HCT116 (cell line): ENCODE measurements at regions not wholly inside any gene's neighbourhood (a gene's known extent, or its start where the extent isn't known, plus 50 kb on each side); places are given as distances from the start of the nearest gene placed in this dataset.

ENCODE experiments used
- ATAC-seq: fragments of 200-7000 bp; cut with Tn5 transposase; 2 replicates; pipeline ENCODE4 v1.9.1; 2020; ENCODE audit warnings: mild to moderate bottlenecking, moderate library complexity
- BruUV-seq: library from RNA; stranded (reverse); fragments of 400-500 nt; replicated peaks from 2 replicates; lab custom pipeline; 2021; lab: Mats Ljungman, UMichigan
- CTCF ChIA-PET: fragments of 300-600 bp; sonication (Branson Sonifier 250); formaldehyde crosslinking; loops from one replicate; lab custom pipeline; 2021; ENCODE audit warnings: antibody characterized with exemption; lab: Charles Lee
- POLR2A ChIA-PET: fragments of 300-600, 350-600 bp; sonication (Branson Sonifier 250); formaldehyde crosslinking; loops from one replicate; lab custom pipeline; 2021; ENCODE audit warnings: antibody characterized with exemption; lab: Charles Lee
- RAD21 ChIA-PET, 2 experiments: fragments of 300-600 bp; sonication (Branson Sonifier 250); formaldehyde crosslinking; loops; one replicate each; lab custom pipeline; 2023; ENCODE audit warnings: low total read pairs in 2 of 2; ENCODE audit not compliant: uncharacterized antibody in 2 of 2, unreplicated experiment in 2 of 2, low non-redundant PET in 1 of 2; lab: Charles Lee
- DNase-seq: peaks from one replicate; pipeline ENCODE4 v3.0.0-alpha.2; 2010; ENCODE audit warnings: low read depth, low spot score
- H2AFZ ChIP-seq: fragments of 200-600 bp; shearing (Covaris generic), sonication (generic); 2 replicates; pipeline ENCODE4 v1.6.1; 2017; ENCODE audit warnings: low read depth, mixed run types, mixed read lengths, antibody characterized with exemption, low read length; ENCODE audit not compliant: poor library complexity, severe bottlenecking
- H3K27ac ChIP-seq: 2 replicates; pipeline ENCODE4 v1.5.1; 2012; ENCODE audit warnings: low read depth, low read length
- H3K27me3 ChIP-seq: fragments of 200-600 bp; sonication (generic); 2 replicates; pipeline ENCODE4 v1.6.1; 2016; ENCODE audit warnings: mixed run types, low read length, mixed read lengths; ENCODE audit not compliant: insufficient read depth
- H3K36me3 ChIP-seq, 2 experiments: fragments of 200-500 bp in 1 of 2; fragments of 200-600 bp in 1 of 2; sonication (Bioruptor generic) in 1 of 2; sonication (generic) in 1 of 2; 2 replicates each; pipeline versions ENCODE4 v1.5.1 to v1.6.1; 2014 to 2016; ENCODE audit warnings: low read length in 2 of 2, inconsistent platforms in 1 of 2, mixed read lengths in 1 of 2, mixed run types in 1 of 2; ENCODE audit not compliant: insufficient read depth in 2 of 2, control insufficient read depth in 1 of 2
- H3K4me1 ChIP-seq, 2 experiments: fragments of 200-600 bp in 1 of 2; sonication (generic) in 1 of 2; 2 replicates each; pipeline versions ENCODE4 v1.5.1 to v1.6.1; 2012 to 2017; ENCODE audit warnings: low read length in 2 of 2, inconsistent platforms in 1 of 2, mild to moderate bottlenecking in 1 of 2, mixed read lengths in 1 of 2, mixed run types in 1 of 2, moderate library complexity in 1 of 2; ENCODE audit not compliant: insufficient read depth in 2 of 2, control insufficient read depth in 1 of 2
- H3K4me2 ChIP-seq: fragments of 200-600 bp; sonication (generic); 2 replicates; pipeline ENCODE4 v1.6.1; 2017; ENCODE audit warnings: mixed run types, low read length, mixed read lengths
- H3K4me3 ChIP-seq, 2 experiments: fragments of 200-600 bp in 1 of 2; sonication (generic) in 1 of 2; replicated peaks in 1 of 2; 2 replicates each; pipeline ENCODE4 v1.5.1; 2011 to 2016; ENCODE audit warnings: low read length in 2 of 2, control low read depth in 1 of 2, low read depth in 1 of 2, mild to moderate bottlenecking in 1 of 2, mixed read lengths in 1 of 2, mixed run types in 1 of 2
- H3K79me2 ChIP-seq: fragments of 200-600 bp; sonication (generic); 2 replicates; pipeline ENCODE4 v1.6.1; 2017; ENCODE audit warnings: mild to moderate bottlenecking, mixed run types, low read length, moderate library complexity, mixed read lengths; ENCODE audit not compliant: insufficient read depth
- H3K9ac ChIP-seq: fragments of 200-600 bp; sonication (generic); 2 replicates; pipeline ENCODE4 v1.6.1; 2016; ENCODE audit warnings: low read length, mixed read lengths
- H3K9me2 ChIP-seq: fragments of 200-600 bp; sonication (generic), shearing (Covaris generic); 2 replicates; pipeline ENCODE4 v1.6.1; 2017; ENCODE audit warnings: mixed run types, mild to moderate bottlenecking, moderate library complexity; ENCODE audit not compliant: insufficient read depth
- H3K9me3 ChIP-seq, 2 experiments: fragments of 200-500 bp in 1 of 2; fragments of 200-600 bp in 1 of 2; sonication (Bioruptor generic) in 1 of 2; sonication (generic) in 1 of 2; 2 replicates each; pipeline ENCODE4 v1.6.1; 2014 to 2017; ENCODE audit warnings: low read length in 2 of 2, mixed read lengths in 2 of 2, inconsistent platforms in 1 of 2, low read depth in 1 of 2, mild to moderate bottlenecking in 1 of 2, mixed run types in 1 of 2, moderate library complexity in 1 of 2; ENCODE audit not compliant: control insufficient read depth in 1 of 2, insufficient read depth in 1 of 2
- H4K20me1 ChIP-seq: fragments of 200-600 bp; sonication (generic), shearing (Covaris generic); 2 replicates; pipeline ENCODE4 v1.6.1; 2017; ENCODE audit warnings: mixed run types, mild to moderate bottlenecking, moderate library complexity; ENCODE audit not compliant: insufficient read depth
- CBX3 ChIP-seq: IDR thresholded peaks from 2 replicates; pipeline ENCODE4 v1.6.1; 2012; ENCODE audit warnings: low read depth
- EGR1 ChIP-seq: IDR thresholded peaks from 2 replicates; pipeline ENCODE4 v1.6.1; 2012; ENCODE audit warnings: low read depth
- ELF1 ChIP-seq: IDR thresholded peaks from 2 replicates; pipeline ENCODE4 v1.6.1; 2012; ENCODE audit warnings: low read depth, borderline replicate concordance
- EZH2 ChIP-seq: fragments of 200-600 bp; sonication (generic); IDR thresholded peaks from 2 replicates; pipeline ENCODE4 v1.6.1; 2017; ENCODE audit warnings: antibody characterized with exemption, mixed run types
- EZH2phosphoT487 ChIP-seq: fragments of 200-600 bp; IDR thresholded peaks from 2 replicates; pipeline ENCODE4 v1.6.1; 2018; ENCODE audit warnings: antibody characterized with exemption, borderline replicate concordance
- POLR2A ChIP-seq: IDR thresholded peaks from 2 replicates; pipeline ENCODE4 v1.7.0; 2011; ENCODE audit warnings: borderline replicate concordance; ENCODE audit not compliant: insufficient read depth, insufficient read length; ENCODE audit errors: extremely low read depth
- POLR2AphosphoS5 ChIP-seq: IDR thresholded peaks from 2 replicates; pipeline ENCODE4 v1.6.1; 2011; ENCODE audit warnings: mild to moderate bottlenecking, low read depth, low read length, moderate library complexity
- RAD21 ChIP-seq: IDR thresholded peaks from 2 replicates; pipeline ENCODE4 v1.6.1; 2012; ENCODE audit warnings: low read depth, mild to moderate bottlenecking
- SIN3A ChIP-seq: IDR thresholded peaks from 2 replicates; pipeline ENCODE4 v1.6.1; 2012; ENCODE audit warnings: low read depth
- SRF ChIP-seq: IDR thresholded peaks from 2 replicates; pipeline ENCODE4 v1.6.1; 2012; ENCODE audit warnings: low read depth
- TCF7L2 ChIP-seq: IDR thresholded peaks from 2 replicates; pipeline ENCODE4 v1.7.0; 2011; ENCODE audit warnings: borderline replicate concordance, inconsistent platforms; ENCODE audit not compliant: insufficient read depth, insufficient read length; ENCODE audit errors: extremely low read depth
- YY1 ChIP-seq: IDR thresholded peaks from 2 replicates; pipeline ENCODE4 v1.6.1; 2011; ENCODE audit warnings: low read length, low read depth, moderate library complexity, mild to moderate bottlenecking; ENCODE audit not compliant: insufficient replicate concordance; ENCODE audit errors: extremely low read depth
- ZFX ChIP-seq: fragments of 450-650 bp; IDR thresholded peaks from 2 replicates; pipeline ENCODE4 v1.6.1; 2017
- ZNF274 ChIP-seq: fragments of 200-500 bp; sonication (Bioruptor generic); IDR thresholded peaks from 2 replicates; pipeline ENCODE4 v1.6.1; 2014; ENCODE audit warnings: mild to moderate bottlenecking, low read depth, low read length, inconsistent platforms
- intact Hi-C: fragments of 100-400 bp; cut with micrococcal nuclease; formaldehyde crosslinking; loops from 2 replicates; pipeline ENCODE4 v1.10.0; 2022
- TF ChIP-seq, protein P1 (sequence below): IDR thresholded peaks from 2 replicates; pipeline ENCODE4 v1.6.1; 2011; ENCODE audit warnings: mild to moderate bottlenecking, low read length, moderate library complexity; ENCODE audit not compliant: insufficient replicate concordance; ENCODE audit errors: extremely low read depth
- TF ChIP-seq, protein P2 (sequence below): IDR thresholded peaks from 2 replicates; pipeline ENCODE4 v1.6.1; 2012; ENCODE audit warnings: low read depth
- TF ChIP-seq, protein P3 (sequence below): IDR thresholded peaks from 2 replicates; pipeline ENCODE4 v1.6.1; 2012
- TF ChIP-seq, protein P4 (sequence below): IDR thresholded peaks from 2 replicates; pipeline ENCODE4 v1.6.1; 2012
- TF ChIP-seq, protein P5 (sequence below), 3 experiments: fragments of 200-600 bp in 1 of 3; sonication (generic) in 1 of 3; IDR thresholded peaks in 2 of 3; conservative IDR thresholded peaks in 1 of 3; 2 replicates each; pipeline ENCODE4 v1.5.1; 2012 to 2017; ENCODE audit warnings: low read depth in 2 of 3, low read length in 2 of 3, antibody characterized with exemption in 1 of 3, borderline replicate concordance in 1 of 3, control low read depth in 1 of 3, mild to moderate bottlenecking in 1 of 3, mixed read lengths in 1 of 3, mixed run types in 1 of 3, moderate library complexity in 1 of 3; ENCODE audit not compliant: insufficient read depth in 1 of 3

DNA sequence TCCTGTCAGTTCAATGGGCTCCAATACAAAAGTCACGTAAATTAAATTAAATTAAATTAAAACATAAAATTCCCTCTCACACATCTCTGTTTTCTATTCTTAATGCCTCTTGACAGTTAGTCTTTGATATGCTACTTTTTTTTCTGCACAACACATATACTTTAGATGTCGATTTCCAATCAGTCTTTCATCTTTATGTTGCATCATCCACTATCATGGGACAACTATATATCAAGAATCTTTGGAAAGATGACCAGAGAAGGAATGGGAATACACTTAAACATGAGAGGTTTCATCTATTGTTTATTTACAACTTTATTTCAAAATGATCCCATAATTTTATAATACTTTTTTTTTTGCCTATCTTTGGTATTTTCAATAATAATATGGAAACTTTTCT is 733.3 kb upstream of the FANCL start:
- intact Hi-C loops: no loop called here
- no peaks in the 10 kb centered on the region for H3K9me2 ChIP-seq
- H3K27me3 ChIP-seq: peaks cover 24% of the 10 kb centered on the region
- no TSS peak for BruUV-seq
- H3K4me3 ChIP-seq: no peak overlapping the region
- H3K9ac ChIP-seq: no peak overlapping the region
- RAD21 ChIA-PET: no interaction called here
- H2AFZ ChIP-seq: no peak overlapping the region
- H3K36me3 ChIP-seq: no peaks in the 10 kb centered on the region
- H3K4me1 ChIP-seq: no peaks in the 10 kb centered on the region
- no peak for TF ChIP-seq ZNF274
- TF ChIP-seq, protein P1, sequence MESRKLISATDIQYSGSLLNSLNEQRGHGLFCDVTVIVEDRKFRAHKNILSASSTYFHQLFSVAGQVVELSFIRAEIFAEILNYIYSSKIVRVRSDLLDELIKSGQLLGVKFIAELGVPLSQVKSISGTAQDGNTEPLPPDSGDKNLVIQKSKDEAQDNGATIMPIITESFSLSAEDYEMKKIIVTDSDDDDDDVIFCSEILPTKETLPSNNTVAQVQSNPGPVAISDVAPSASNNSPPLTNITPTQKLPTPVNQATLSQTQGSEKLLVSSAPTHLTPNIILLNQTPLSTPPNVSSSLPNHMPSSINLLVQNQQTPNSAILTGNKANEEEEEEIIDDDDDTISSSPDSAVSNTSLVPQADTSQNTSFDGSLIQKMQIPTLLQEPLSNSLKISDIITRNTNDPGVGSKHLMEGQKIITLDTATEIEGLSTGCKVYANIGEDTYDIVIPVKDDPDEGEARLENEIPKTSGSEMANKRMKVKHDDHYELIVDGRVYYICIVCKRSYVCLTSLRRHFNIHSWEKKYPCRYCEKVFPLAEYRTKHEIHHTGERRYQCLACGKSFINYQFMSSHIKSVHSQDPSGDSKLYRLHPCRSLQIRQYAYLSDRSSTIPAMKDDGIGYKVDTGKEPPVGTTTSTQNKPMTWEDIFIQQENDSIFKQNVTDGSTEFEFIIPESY: no peak
- no peak for TF ChIP-seq POLR2AphosphoS5
- TF ChIP-seq EZH2: no peak
- no peak for TF ChIP-seq POLR2A
- TF ChIP-seq ZFX: no peak
- no peak for TF ChIP-seq SIN3A
- TF ChIP-seq ELF1: no peak
- TF ChIP-seq, protein P2, sequence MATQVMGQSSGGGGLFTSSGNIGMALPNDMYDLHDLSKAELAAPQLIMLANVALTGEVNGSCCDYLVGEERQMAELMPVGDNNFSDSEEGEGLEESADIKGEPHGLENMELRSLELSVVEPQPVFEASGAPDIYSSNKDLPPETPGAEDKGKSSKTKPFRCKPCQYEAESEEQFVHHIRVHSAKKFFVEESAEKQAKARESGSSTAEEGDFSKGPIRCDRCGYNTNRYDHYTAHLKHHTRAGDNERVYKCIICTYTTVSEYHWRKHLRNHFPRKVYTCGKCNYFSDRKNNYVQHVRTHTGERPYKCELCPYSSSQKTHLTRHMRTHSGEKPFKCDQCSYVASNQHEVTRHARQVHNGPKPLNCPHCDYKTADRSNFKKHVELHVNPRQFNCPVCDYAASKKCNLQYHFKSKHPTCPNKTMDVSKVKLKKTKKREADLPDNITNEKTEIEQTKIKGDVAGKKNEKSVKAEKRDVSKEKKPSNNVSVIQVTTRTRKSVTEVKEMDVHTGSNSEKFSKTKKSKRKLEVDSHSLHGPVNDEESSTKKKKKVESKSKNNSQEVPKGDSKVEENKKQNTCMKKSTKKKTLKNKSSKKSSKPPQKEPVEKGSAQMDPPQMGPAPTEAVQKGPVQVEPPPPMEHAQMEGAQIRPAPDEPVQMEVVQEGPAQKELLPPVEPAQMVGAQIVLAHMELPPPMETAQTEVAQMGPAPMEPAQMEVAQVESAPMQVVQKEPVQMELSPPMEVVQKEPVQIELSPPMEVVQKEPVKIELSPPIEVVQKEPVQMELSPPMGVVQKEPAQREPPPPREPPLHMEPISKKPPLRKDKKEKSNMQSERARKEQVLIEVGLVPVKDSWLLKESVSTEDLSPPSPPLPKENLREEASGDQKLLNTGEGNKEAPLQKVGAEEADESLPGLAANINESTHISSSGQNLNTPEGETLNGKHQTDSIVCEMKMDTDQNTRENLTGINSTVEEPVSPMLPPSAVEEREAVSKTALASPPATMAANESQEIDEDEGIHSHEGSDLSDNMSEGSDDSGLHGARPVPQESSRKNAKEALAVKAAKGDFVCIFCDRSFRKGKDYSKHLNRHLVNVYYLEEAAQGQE: no peak
- no peak for TF ChIP-seq CBX3
- TF ChIP-seq, protein P3, sequence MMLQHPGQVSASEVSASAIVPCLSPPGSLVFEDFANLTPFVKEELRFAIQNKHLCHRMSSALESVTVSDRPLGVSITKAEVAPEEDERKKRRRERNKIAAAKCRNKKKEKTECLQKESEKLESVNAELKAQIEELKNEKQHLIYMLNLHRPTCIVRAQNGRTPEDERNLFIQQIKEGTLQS: no peak
- TF ChIP-seq, protein P4, sequence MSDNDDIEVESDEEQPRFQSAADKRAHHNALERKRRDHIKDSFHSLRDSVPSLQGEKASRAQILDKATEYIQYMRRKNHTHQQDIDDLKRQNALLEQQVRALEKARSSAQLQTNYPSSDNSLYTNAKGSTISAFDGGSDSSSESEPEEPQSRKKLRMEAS: no peak
- TF ChIP-seq SRF: no peak
- no peak for TF ChIP-seq EZH2phosphoT487
- TF ChIP-seq, protein P5, sequence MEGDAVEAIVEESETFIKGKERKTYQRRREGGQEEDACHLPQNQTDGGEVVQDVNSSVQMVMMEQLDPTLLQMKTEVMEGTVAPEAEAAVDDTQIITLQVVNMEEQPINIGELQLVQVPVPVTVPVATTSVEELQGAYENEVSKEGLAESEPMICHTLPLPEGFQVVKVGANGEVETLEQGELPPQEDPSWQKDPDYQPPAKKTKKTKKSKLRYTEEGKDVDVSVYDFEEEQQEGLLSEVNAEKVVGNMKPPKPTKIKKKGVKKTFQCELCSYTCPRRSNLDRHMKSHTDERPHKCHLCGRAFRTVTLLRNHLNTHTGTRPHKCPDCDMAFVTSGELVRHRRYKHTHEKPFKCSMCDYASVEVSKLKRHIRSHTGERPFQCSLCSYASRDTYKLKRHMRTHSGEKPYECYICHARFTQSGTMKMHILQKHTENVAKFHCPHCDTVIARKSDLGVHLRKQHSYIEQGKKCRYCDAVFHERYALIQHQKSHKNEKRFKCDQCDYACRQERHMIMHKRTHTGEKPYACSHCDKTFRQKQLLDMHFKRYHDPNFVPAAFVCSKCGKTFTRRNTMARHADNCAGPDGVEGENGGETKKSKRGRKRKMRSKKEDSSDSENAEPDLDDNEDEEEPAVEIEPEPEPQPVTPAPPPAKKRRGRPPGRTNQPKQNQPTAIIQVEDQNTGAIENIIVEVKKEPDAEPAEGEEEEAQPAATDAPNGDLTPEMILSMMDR (IDR thresholded peaks at IDR 0.05 in 2 of 3, conservative IDR thresholded peaks at IDR 0.05 in 1 of 3; ENCODE audit: borderline replicate concordance in 1 of 3, insufficient read depth in 1 of 3, low read depth in 2 of 3, low read length in 2 of 3): no peak
- TF ChIP-seq YY1: no peak
- no peak for TF ChIP-seq RAD21
- no peak for TF ChIP-seq TCF7L2
- no peak for TF ChIP-seq EGR1
- TF ChIP-seq, all 23 proteins: peak for 0
- Histone ChIP-seq H3K27ac (no peak overlapping the region), H4K20me1 (no peaks in the 10 kb centered on the region; the same call in 1 of the 2 replicates), H3K4me2 (no peak overlapping the region), H3K79me2 (no peaks in the 10 kb centered on the region), H3K9me3 (no peaks in the 10 kb centered on the region)
- DNase-seq (no peak), ATAC-seq (no peak)
- ChIA-PET CTCF (no interaction called here), POLR2A (no interaction called here)
